HepG2 (cell line): ENCODE measurements at regions not wholly inside any gene's neighbourhood (a gene's known extent, or its start where the extent isn't known, plus 50 kb on each side); places are given as distances from the start of the nearest gene placed in this dataset.

Experiments
- ATAC-seq: fragments of 200-7000 bp; cut with Tn5 transposase; 3 replicates; pipeline ENCODE4 v1.9.1; 2020; ENCODE audit warnings: mild to moderate bottlenecking, moderate library complexity
- BruUV-seq: library from RNA; stranded (reverse); fragments of 400-500 nt; replicated peaks from 2 replicates; lab custom pipeline; 2021; lab: Mats Ljungman, UMichigan
- CTCF ChIA-PET: fragments of 300-600 bp; formaldehyde crosslinking; extraction: SDS; loops from one replicate; lab custom pipeline; 2021; ENCODE audit warnings: low total read pairs, inconsistent platforms, low intra/inter-chr PET ratio; lab: Yijun Ruan, JAX
- POLR2A ChIA-PET: fragments of 350-600 bp; sonication (Branson Sonifier 250); formaldehyde crosslinking; loops from one replicate; lab custom pipeline; 2020; ENCODE audit warnings: antibody characterized with exemption, inconsistent platforms; lab: Yijun Ruan, JAX
- DNase-seq: peaks from one replicate; pipeline ENCODE4 v3.0.0-alpha.2; 2015; ENCODE audit warnings: low spot score
- FAIRE-seq: peaks from 3 replicates; lab custom pipeline; 2011; peaks lifted over from hg19 to GRCh38; lab: Jason Lieb, UNC
- H2AFZ ChIP-seq: one replicate; pipeline ENCODE4 v1.6.1; 2011; ENCODE audit warnings: low read length, inconsistent platforms
- H3K27ac ChIP-seq: fragments of 300-600 bp; 3 replicates; pipeline ENCODE4 v1.8.0; 2011; ENCODE audit warnings: mixed run types, mild to moderate bottlenecking, mixed read lengths, low read length, inconsistent platforms; ENCODE audit not compliant: insufficient read depth; ENCODE audit errors: extremely low read length
- H3K27me3 ChIP-seq, 2 experiments: fragments of 200-600 bp in 1 of 2; 2 replicates in 1 of 2; 3 replicates in 1 of 2; pipeline versions ENCODE4 v1.6.0 to v1.8.0; 2011; ENCODE audit warnings: low read length in 2 of 2, mild to moderate bottlenecking in 2 of 2, moderate library complexity in 2 of 2, inconsistent platforms in 1 of 2; ENCODE audit not compliant: insufficient read depth in 2 of 2, control insufficient read depth in 1 of 2
- H3K36me3 ChIP-seq, 2 experiments: fragments of 200-600 bp in 1 of 2; replicated peaks in 1 of 2; 2 replicates in 1 of 2; 3 replicates in 1 of 2; pipeline versions ENCODE4 v1.5.1 to v1.8.0; 2011; ENCODE audit warnings: low read length in 2 of 2, inconsistent platforms in 1 of 2; ENCODE audit not compliant: insufficient read depth in 2 of 2, control insufficient read depth in 1 of 2
- H3K4me1 ChIP-seq: 2 replicates; pipeline ENCODE4 v1.5.1; 2012; ENCODE audit warnings: low read length, inconsistent platforms; ENCODE audit not compliant: insufficient read depth
- H3K4me2 ChIP-seq: 2 replicates; pipeline ENCODE4 v1.6.0; 2011; ENCODE audit warnings: low read depth, low read length, inconsistent platforms
- H3K4me3 ChIP-seq, 3 experiments: fragments of 200-600 bp in 1 of 3; sonication (generic), shearing (Covaris generic) in 1 of 3; replicated peaks in 1 of 3; 2 replicates each; pipeline ENCODE4 v1.5.1; 2011 to 2016; ENCODE audit warnings: low read length in 3 of 3, inconsistent platforms in 2 of 3, low read depth in 2 of 3, mild to moderate bottlenecking in 2 of 3, control low read depth in 1 of 3, mixed read lengths in 1 of 3; ENCODE audit not compliant: insufficient read depth in 1 of 3
- H3K79me2 ChIP-seq: one replicate; pipeline ENCODE4 v1.6.1; 2011; ENCODE audit warnings: low read length, inconsistent platforms; ENCODE audit not compliant: insufficient read depth
- H3K9ac ChIP-seq: 2 replicates; pipeline ENCODE4 v1.6.0; 2011; ENCODE audit warnings: mild to moderate bottlenecking, low read depth, low read length, inconsistent platforms; ENCODE audit not compliant: insufficient read depth
- H3K9me3 ChIP-seq: 2 replicates; pipeline ENCODE4 v1.5.1; 2012; ENCODE audit warnings: mild to moderate bottlenecking, low read length
- H4K20me1 ChIP-seq: 2 replicates; pipeline ENCODE4 v1.6.0; 2011; ENCODE audit warnings: inconsistent platforms, mild to moderate bottlenecking, low read length, moderate library complexity; ENCODE audit not compliant: insufficient read depth
- HNRNPH1 ChIP-seq: fragments of 200-400 bp; formaldehyde crosslinking; optimal IDR thresholded peaks from 2 replicates; pipeline ENCODE3; 2017; ENCODE audit warnings: mild to moderate bottlenecking, low read depth, low read length
- IKZF1 ChIP-seq: fragments of 450-650 bp; IDR thresholded peaks from 2 replicates; pipeline ENCODE4 v1.7.1; 2016
- KAT8 ChIP-seq: IDR thresholded peaks from 2 replicates; pipeline ENCODE4 v1.6.1; 2016; ENCODE audit warnings: missing genetic modification reagents, missing compliant biosample characterization
- NR2F1 ChIP-seq, 2 experiments: fragments of 450-650 bp in 1 of 2; formaldehyde crosslinking in 1 of 2; IDR thresholded peaks; 2 replicates each; pipeline versions ENCODE4 v1.5.0 to v1.6.1; 2016 to 2020; ENCODE audit warnings: mild to moderate bottlenecking in 1 of 2, missing compliant biosample characterization in 1 of 2, missing genetic modification reagents in 1 of 2, moderate library complexity in 1 of 2
- POGK ChIP-seq: sonication (generic); formaldehyde crosslinking; conservative IDR thresholded peaks from 2 replicates; pipeline ENCODE4 v1.8.0; 2022; ENCODE audit warnings: mild to moderate bottlenecking, moderate library complexity, missing genetic modification reagents
- THYN1 ChIP-seq: sonication (generic); formaldehyde crosslinking; IDR thresholded peaks from 2 replicates; pipeline ENCODE4 v1.8.1; 2023; ENCODE audit warnings: low read depth, mild to moderate bottlenecking, moderate library complexity, missing genetic modification reagents, borderline replicate concordance
- U2AF1 ChIP-seq: fragments of 200-400 bp; formaldehyde crosslinking; optimal IDR thresholded peaks from 2 replicates; pipeline ENCODE3; 2017; ENCODE audit warnings: mild to moderate bottlenecking, low read depth, low read length
- ZBTB14 ChIP-seq: sonication (generic); formaldehyde crosslinking; IDR thresholded peaks from 2 replicates; pipeline ENCODE4 v1.4.0; 2020; ENCODE audit warnings: missing genetic modification reagents
- ZNF512 ChIP-seq: sonication (generic); formaldehyde crosslinking; IDR thresholded peaks from 2 replicates; pipeline ENCODE4 v1.4.0; 2020; ENCODE audit warnings: mild to moderate bottlenecking, missing genetic modification reagents
- ZNF607 ChIP-seq: sonication (generic); formaldehyde crosslinking; IDR thresholded peaks from 2 replicates; pipeline ENCODE4 v1.5.1; 2020; ENCODE audit warnings: missing genetic modification reagents, mild to moderate bottlenecking, borderline replicate concordance
- ZNF740 ChIP-seq: sonication (generic); formaldehyde crosslinking; IDR thresholded peaks from 2 replicates; pipeline ENCODE4 v1.4.0; 2020; ENCODE audit warnings: missing genetic modification reagents
- WGBS: methylation state at CpG from one replicate; pipeline ENCODE4 v1.1.6; 2017; ENCODE audit warnings: low lambda C conversion rate; 5-methylcytosine and 5-hydroxymethylcytosine counted together
- in situ Hi-C: cut with HindIII; loops from 2 replicates; pipeline ENCODE4 v1.10.0; 2017; ENCODE audit warnings: low pct_unique_long_range_greater_than_20kb; ENCODE audit not compliant: extremely low pct_ligation_motif_present
- intact Hi-C: fragments of 100-400 bp; cut with micrococcal nuclease; formaldehyde crosslinking; loops from one replicate; pipeline ENCODE4 v1.10.0; 2022; ENCODE audit not compliant: unreplicated experiment

DNA sequence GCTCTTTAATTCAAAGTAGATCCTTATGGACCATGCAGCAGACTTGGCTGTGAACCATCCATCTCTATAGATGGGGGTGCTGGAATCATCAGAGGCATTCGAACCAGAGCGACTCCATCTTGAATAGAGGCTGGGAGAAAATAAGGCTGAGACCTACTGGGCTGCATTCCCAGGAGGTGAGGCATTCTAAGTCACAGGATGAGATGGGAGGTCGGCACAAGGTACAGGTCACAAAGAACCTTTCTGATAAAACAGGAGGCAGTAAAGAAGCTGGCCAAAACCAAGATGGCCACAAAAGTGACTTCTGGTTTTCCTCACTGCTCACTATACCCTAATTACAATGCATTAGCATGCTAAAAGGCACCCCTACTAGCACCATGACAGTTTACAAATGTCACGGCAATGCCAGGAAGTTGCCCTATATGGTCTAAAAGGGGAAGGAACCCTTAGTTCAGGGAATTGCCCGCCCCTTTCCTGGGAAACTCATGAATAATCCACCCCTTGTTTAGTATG is 89.2 kb upstream of the BRD7 start:
- no peak overlapping the region for H3K4me2 ChIP-seq
- H3K27ac ChIP-seq: no peak overlapping the region
- no peaks in the 10 kb centered on the region for H4K20me1 ChIP-seq
- H3K4me3 ChIP-seq: no peak overlapping the region
- no peaks in the 10 kb centered on the region for H3K9me3 ChIP-seq
- POLR2A ChIA-PET: no interaction called here
- peaks cover 52% of the 10 kb centered on the region for H3K4me1 ChIP-seq
- intact Hi-C loops (no loop called here), in situ Hi-C loops (no loop called here)
- H3K79me2 ChIP-seq: no peaks in the 10 kb centered on the region
- FAIRE-seq (no peak), DNase-seq (no peak), ATAC-seq (no peak)
- CTCF ChIA-PET: no interaction called here
- H2AFZ ChIP-seq: no peak overlapping the region
- H3K36me3 ChIP-seq: no peaks in the 10 kb centered on the region
- WGBS: 98% methylated on average over 5 of the region's 5 CpGs
- no TSS peak for BruUV-seq
- no peak overlapping the region for H3K9ac ChIP-seq
- H3K27me3 ChIP-seq: no peaks in the 10 kb centered on the region
- no peak for TF ChIP-seq POGK (CRISPR knock-in tag)
- TF ChIP-seq NR2F1 (CRISPR knock-in tag; IDR thresholded peaks at IDR 0.05): no peak
- no peak for TF ChIP-seq U2AF1
- no peak for TF ChIP-seq ZBTB14 (CRISPR knock-in tag)
- TF ChIP-seq IKZF1: no peak
- no peak for TF ChIP-seq KAT8 (CRISPR knock-in tag)
- TF ChIP-seq ZNF512: no peak
- no peak for TF ChIP-seq ZNF740 (CRISPR knock-in tag)
- TF ChIP-seq HNRNPH1: no peak
- no peak for TF ChIP-seq ZNF607 (CRISPR knock-in tag)
- no peak for TF ChIP-seq THYN1 (CRISPR knock-in tag)
